GM13976 (cell line): ENCODE measurements at regions not wholly inside any gene's neighbourhood (a gene's known extent, or its start where the extent isn't known, plus 50 kb on each side); places are given as distances from the start of the nearest gene placed in this dataset.

Experiments used
- DNase-seq: peaks from one replicate; pipeline ENCODE4 v3.0.0; 2012; ENCODE audit warnings: low spot score
- in situ Hi-C: fragments of 300-500 bp; cut with MboI; formaldehyde crosslinking; loops from one replicate; pipeline ENCODE4 v1.12.0; 2022; ENCODE audit warnings: low sequenced_read_pairs, mixed read lengths, inconsistent platforms; ENCODE audit not compliant: unreplicated experiment
- TF ChIP-seq, protein P1 (sequence below): IDR thresholded peaks from 2 replicates; pipeline ENCODE4 v1.5.1; 2012; ENCODE audit warnings: borderline replicate concordance, mild to moderate bottlenecking; ENCODE audit not compliant: insufficient read depth; ENCODE audit errors: extremely low read depth, missing control alignments, control extremely low read depth

DNA sequence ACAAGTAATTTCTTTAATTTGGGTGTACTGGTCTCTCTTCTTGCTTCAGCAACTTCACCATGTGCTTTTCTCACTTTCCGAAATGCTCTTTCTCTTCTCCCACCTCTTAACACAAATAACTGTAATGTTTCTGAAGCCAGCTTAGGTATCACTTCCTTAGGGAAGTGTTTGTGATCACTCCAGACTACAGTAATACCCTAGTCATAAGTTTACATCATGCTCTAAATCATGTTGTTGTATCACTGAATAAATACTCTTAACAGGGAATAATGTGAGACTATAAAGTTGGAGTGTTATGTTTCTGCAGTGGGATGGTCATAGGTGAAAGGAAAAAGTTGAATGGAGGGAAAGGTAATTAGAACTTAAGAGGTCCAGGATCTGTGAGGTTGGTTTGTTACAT lies 712.3 kb downstream of the C4orf33 start:
- TF ChIP-seq, protein P1, sequence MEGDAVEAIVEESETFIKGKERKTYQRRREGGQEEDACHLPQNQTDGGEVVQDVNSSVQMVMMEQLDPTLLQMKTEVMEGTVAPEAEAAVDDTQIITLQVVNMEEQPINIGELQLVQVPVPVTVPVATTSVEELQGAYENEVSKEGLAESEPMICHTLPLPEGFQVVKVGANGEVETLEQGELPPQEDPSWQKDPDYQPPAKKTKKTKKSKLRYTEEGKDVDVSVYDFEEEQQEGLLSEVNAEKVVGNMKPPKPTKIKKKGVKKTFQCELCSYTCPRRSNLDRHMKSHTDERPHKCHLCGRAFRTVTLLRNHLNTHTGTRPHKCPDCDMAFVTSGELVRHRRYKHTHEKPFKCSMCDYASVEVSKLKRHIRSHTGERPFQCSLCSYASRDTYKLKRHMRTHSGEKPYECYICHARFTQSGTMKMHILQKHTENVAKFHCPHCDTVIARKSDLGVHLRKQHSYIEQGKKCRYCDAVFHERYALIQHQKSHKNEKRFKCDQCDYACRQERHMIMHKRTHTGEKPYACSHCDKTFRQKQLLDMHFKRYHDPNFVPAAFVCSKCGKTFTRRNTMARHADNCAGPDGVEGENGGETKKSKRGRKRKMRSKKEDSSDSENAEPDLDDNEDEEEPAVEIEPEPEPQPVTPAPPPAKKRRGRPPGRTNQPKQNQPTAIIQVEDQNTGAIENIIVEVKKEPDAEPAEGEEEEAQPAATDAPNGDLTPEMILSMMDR: no peak
- DNase-seq: no peak
- in situ Hi-C loops: no loop called here

DNA sequence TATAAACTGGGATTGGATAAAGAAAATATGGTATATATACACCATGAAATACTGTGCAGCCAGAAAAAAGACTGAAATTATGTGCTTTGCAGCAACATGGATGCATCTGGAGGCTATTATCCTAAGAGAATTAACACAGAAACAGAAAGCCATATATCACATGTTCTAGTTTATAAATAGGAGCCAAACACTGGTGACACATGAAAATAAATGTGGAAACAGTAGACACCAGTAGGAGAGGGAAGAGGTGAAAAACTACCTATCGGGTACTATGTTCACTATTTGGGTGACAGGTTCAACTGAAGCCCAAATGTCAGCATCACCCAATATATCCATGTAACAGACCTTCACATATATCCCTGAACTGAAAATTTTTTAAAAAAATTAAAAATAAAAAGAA lies 725.1 kb downstream of the C4orf33 start:
- TF ChIP-seq, protein P1: no peak
- in situ Hi-C loops: no loop called here
- DNase-seq: no peak

DNA sequence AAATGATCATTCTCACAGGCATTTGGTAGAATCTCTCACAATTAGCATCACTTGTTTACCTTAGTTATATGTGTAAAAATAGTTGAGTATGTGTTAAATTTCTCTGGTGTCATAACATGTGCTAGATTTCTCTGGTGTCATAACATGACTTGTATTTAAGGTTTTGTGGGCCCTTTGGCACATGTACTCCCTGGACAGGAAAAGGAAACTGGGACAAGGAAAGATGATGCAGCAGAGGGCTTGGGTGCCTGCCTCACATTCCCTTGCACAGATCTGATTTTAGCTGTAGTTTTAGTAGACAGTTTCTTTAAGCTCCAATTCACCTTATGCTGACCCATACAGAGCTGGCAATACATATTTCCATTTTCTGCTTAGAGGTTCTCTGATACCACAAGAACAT lies 726.0 kb downstream of the C4orf33 start:
- TF ChIP-seq, protein P1: no peak
- no peak for DNase-seq
- in situ Hi-C loops: no loop called here

DNA sequence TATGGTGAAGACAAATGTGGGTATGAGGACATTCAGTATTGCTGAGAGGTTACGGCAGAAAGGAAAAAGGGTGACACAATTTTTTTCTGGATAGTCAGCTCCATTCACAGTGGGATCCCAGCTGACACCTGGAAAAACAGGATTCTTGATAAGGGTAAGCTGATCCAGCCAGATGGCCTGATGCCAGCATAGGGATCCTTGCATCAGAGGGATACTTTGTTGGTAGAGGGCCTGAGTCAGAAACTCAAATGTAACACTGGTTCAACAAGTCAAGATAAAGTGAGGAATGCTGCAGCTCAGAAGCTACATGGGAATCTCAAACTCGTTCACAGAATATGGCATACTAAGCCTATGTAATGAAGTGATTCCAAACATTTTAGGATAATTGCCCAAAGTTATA lies 726.7 kb downstream of the C4orf33 start:
- DNase-seq: no peak
- in situ Hi-C loops: no loop called here

DNA sequence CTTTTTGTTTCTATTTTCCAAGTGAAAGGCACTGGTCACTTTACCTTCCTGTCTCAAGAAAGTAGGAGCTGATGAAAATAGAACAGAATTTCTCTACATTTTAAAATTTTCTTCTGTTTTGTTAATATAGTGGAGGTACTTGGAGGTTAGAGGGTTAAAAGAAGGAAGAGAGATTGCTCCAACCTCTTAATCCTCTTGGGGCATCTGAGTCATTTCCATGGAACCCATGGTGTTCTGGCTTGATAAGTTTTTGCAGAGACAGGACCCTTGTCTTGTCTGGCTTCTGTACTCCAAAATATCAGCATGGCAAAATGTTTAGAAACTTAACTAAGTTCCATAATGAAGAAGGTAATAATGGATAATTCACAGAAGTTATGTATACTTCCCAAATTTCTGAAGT lies 727.2 kb downstream of the C4orf33 start:
- in situ Hi-C loops: no loop called here
- TF ChIP-seq, protein P1: no peak

More for the DNA sequence above, 726.7 kb downstream of the C4orf33 start:
- TF ChIP-seq, protein P1: no peak

DNA sequence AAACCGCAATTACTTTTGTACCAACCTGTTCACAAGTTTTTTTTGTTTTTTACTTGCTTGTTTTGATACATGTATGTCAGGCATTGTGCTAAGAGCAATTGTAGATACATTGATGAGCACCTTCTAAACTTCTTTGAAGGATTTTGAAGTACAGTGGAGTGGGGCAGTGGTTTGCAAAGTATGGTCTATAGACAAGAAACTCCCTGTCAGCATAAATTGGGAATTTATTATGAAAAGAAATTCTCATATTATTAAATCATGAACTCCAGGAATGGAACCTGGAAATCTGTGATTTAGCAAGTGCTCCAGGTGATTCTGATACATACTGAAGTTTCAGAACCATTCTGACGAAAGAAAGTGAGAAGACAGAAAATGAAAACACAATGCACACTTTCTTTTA lies 733.4 kb downstream of the C4orf33 start:
- in situ Hi-C loops: no loop called here
- TF ChIP-seq, protein P1: no peak
- no peak for DNase-seq

More for the DNA sequence above, 727.2 kb downstream of the C4orf33 start:
- no peak for DNase-seq

DNA sequence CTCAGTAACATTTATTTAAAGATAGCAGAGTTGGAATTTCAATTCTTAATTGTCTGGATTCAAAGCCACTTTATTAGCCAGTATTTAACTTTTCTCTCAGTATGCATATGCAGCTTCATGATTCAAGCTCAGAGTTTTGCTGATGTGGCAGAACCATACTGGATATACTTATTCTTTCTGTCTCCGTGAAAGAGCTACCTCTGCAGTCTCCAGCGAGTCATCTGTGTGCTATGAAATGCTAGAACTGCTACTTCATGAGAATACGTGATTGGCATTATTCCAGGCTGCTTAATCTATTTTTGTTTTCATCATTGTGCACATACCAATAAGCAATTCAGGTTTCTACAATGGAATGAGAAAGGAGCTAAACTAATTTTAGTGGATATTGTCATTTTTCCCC lies 743.7 kb downstream of the C4orf33 start:
- TF ChIP-seq, protein P1: no peak
- DNase-seq: no peak
- in situ Hi-C loops: no loop called here
